ENCODE measurements at regions not wholly inside any gene's neighbourhood (a gene's known extent, or its start where the extent isn't known, plus 50 kb on each side); places are given as distances from the start of the nearest gene placed in this dataset.

DNA sequence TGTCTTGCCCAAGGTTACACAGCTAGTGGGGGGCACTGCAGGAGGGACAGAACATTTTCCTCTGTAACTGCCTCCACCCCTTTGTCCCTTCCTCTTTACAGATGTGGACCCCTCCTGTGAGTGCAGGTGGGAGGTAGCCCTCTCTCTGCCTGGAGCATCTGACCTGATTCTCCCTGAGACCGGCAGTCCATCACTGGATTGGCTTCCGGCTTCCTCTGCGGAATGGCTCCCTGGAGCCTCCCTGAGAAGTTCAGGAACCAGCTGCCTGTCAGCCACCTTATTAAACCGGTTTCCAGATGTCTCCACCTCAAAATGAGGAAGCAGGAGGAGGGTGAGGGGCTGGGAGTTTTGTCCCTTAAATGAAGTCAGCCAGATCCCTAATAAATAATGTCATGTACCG is 67.3 kb upstream of the TNP1 start:
- Histone ChIP-seq H3K79me2 (ENCODE audit: control insufficient read depth, insufficient read depth, low read length) (no peaks in the 10 kb centered on the region), H4K20me1 (ENCODE audit: control insufficient read depth, extremely low read depth, insufficient read depth, low read length) (no peaks in the 10 kb centered on the region), H3K4me1 (ENCODE audit: control insufficient read depth, extremely low read depth, insufficient read depth, low read length) (no peaks in the 10 kb centered on the region), H3K27me3 (ENCODE audit: control insufficient read depth, extremely low read depth, insufficient read depth, low read length) (peaks cover 3% of the 10 kb centered on the region), H3K36me3 (ENCODE audit: control insufficient read depth in 2 of 2, extremely low read depth in 1 of 2, insufficient read depth in 2 of 2, low read length in 2 of 2) (no peaks in the 10 kb centered on the region), H3K27ac (ENCODE audit: control insufficient read depth, insufficient read depth, low read length) (no peak overlapping the region), H3K4me3 (ENCODE audit: control insufficient read depth in 2 of 3, extremely low read depth in 1 of 3, insufficient read depth in 2 of 3, low read depth in 1 of 3, low read length in 3 of 3) (no peak overlapping the region), H3K4me2 (ENCODE audit: control insufficient read depth, extremely low read depth, insufficient read depth, low read depth, low read length) (no peak overlapping the region), H2AFZ (ENCODE audit: control insufficient read depth, low read length) (no peak overlapping the region), H3K9ac (ENCODE audit: control insufficient read depth, extremely low read depth, insufficient read depth, low read length) (no peak overlapping the region), H3K9me1 (ENCODE audit: control insufficient read depth, extremely low read depth, insufficient read depth, low read length) (no peaks in the 10 kb centered on the region), H3K9me3 (ENCODE audit: control insufficient read depth, low read depth, low read length) (no peaks in the 10 kb centered on the region)
- DNase-seq (ENCODE audit: low read depth, low spot score), result no peak
- TF ChIP-seq CTCF (optimal IDR thresholded peaks at IDR 0.05 in 1 of 3, IDR thresholded peaks at IDR 0.05 in 1 of 3, conservative IDR thresholded peaks at IDR 0.05 in 1 of 3; ENCODE audit: extremely low read depth in 1 of 3, insufficient read depth in 2 of 3, low read length in 3 of 3), result no peak
- no peak for TF ChIP-seq EZH2 (IDR thresholded peaks at IDR 0.05; ENCODE audit: low read length)
- no peak for FAIRE-seq
- dilution Hi-C loops (cut with MboI; ENCODE audit: extremely low pct_ligation_motif_present, low sequenced_read_pairs), result no loop called here

GRCh38 chr2:216925636-216926366 is 65.9 kb upstream of the TNP1 start:
- H3K9me3 ChIP-seq (ENCODE audit: control insufficient read depth, low read depth, low read length), result no peaks in the 10 kb centered on the region
- H2AFZ ChIP-seq (ENCODE audit: control insufficient read depth, low read length), result no peak overlapping the region
- H3K36me3 ChIP-seq (ENCODE audit: control insufficient read depth in 2 of 2, extremely low read depth in 1 of 2, insufficient read depth in 2 of 2, low read length in 2 of 2), result no peaks in the 10 kb centered on the region
- FAIRE-seq, result no peak
- no peaks in the 10 kb centered on the region for H3K4me1 ChIP-seq (ENCODE audit: control insufficient read depth, extremely low read depth, insufficient read depth, low read length)
- H4K20me1 ChIP-seq (ENCODE audit: control insufficient read depth, extremely low read depth, insufficient read depth, low read length), result no peaks in the 10 kb centered on the region
- H3K79me2 ChIP-seq (ENCODE audit: control insufficient read depth, insufficient read depth, low read length), result no peaks in the 10 kb centered on the region
- no peak overlapping the region for H3K4me3 ChIP-seq (ENCODE audit: control insufficient read depth in 2 of 3, extremely low read depth in 1 of 3, insufficient read depth in 2 of 3, low read depth in 1 of 3, low read length in 3 of 3)
- no peak overlapping the region for H3K4me2 ChIP-seq (ENCODE audit: control insufficient read depth, extremely low read depth, insufficient read depth, low read depth, low read length)
- H3K27me3 ChIP-seq (ENCODE audit: control insufficient read depth, extremely low read depth, insufficient read depth, low read length), result peaks cover 3% of the 10 kb centered on the region
- no peaks in the 10 kb centered on the region for H3K9me1 ChIP-seq (ENCODE audit: control insufficient read depth, extremely low read depth, insufficient read depth, low read length)
- no peak overlapping the region for H3K27ac ChIP-seq (ENCODE audit: control insufficient read depth, insufficient read depth, low read length)
- dilution Hi-C loops (cut with MboI; ENCODE audit: extremely low pct_ligation_motif_present, low sequenced_read_pairs), result no loop called here
- TF ChIP-seq EZH2 (IDR thresholded peaks at IDR 0.05; ENCODE audit: low read length) (no peak), CTCF (optimal IDR thresholded peaks at IDR 0.05 in 1 of 3, IDR thresholded peaks at IDR 0.05 in 1 of 3, conservative IDR thresholded peaks at IDR 0.05 in 1 of 3; ENCODE audit: extremely low read depth in 1 of 3, insufficient read depth in 2 of 3, low read length in 3 of 3) (no peak)
- H3K9ac ChIP-seq (ENCODE audit: control insufficient read depth, extremely low read depth, insufficient read depth, low read length), result no peak overlapping the region
- no peak for DNase-seq (ENCODE audit: low read depth, low spot score)

All from keratinocyte (primary cell).